ENCODE measurements at regions not wholly inside any gene's neighbourhood (a gene's known extent, or its start where the extent isn't known, plus 50 kb on each side); places are given as distances from the start of the nearest gene placed in this dataset.

DNA sequence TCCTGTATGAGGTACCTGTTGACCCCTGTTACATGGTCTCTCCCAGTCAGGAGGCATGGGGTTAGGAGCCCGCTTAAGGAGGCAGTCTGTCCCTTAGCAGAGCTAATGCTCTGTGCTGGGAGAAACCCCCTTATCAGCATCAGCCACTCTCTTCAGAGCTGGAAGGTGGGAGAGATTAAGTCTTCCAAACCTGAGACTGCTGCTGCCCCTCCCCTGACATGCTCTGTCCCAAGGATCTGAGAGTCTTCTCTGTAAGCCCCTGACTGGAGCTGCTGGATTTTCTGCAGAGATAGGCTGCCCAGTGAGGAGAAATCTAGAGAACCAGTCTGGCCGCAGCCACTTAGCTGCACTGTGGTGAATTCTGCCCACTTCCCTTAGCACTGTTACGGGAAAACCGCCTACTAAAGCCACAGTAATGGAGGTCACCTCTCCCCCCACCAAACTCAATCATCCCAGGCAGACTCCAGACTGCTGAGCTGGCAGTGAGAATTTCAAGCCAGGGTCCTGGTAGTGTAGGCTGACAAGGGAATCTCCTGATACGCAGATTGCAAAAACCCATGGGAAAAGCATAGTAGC is 222.3 kb downstream of the DDX3Y start:
- no peak overlapping the region for H3K4me3 ChIP-seq (ENCODE audit: low read depth, low read length)
- no peak for DNase-seq (ENCODE audit: low read depth)

DNA sequence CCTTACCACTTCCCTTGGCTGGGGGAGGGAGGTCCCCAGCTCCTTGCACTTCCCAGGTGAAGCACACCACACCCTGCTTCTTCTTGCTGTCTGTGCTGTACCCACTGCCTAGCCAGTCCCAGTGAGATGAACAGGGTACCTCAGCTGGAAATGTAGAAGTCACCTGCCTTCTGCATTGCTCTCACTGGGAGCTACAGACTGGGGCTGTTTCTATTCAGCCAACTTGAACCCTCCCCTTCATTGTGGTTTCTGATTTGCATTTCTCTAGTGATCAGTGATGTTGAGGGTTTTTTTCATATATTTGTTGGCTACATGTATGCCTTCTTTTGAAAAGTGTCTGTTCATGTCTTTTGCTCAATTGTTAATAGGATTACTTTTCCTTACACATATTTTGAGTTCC is 222.8 kb downstream of the DDX3Y start:
- no peak overlapping the region for H3K4me3 ChIP-seq (ENCODE audit: low read depth, low read length)

DNA sequence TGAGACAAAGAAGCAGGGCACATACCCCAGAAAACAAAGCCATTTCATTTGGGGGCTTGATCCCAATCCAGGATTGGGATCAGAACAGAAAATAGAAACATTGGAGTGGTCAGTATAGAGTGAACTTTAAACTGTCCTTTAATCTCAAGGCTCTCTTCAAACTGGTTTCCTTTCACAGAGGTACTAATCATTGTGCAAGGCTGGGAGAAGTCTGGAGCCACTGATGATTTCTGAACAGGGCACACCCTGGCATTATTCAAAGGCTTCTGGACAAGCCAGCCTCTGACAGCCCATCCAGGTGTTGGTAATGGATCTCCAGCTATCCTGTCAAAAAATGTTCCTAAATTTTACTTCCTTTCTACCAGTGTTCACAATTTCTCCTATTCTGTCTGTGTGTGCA is 244.5 kb downstream of the DDX3Y start:
- peak overlapping the region; percentile 18 for H3K4me3 ChIP-seq (ENCODE audit: low read depth, low read length)
- DNase-seq (ENCODE audit: low read depth), result no peak

More for the DNA sequence above, 222.8 kb downstream of the DDX3Y start:
- DNase-seq (ENCODE audit: low read depth), result no peak

DNA sequence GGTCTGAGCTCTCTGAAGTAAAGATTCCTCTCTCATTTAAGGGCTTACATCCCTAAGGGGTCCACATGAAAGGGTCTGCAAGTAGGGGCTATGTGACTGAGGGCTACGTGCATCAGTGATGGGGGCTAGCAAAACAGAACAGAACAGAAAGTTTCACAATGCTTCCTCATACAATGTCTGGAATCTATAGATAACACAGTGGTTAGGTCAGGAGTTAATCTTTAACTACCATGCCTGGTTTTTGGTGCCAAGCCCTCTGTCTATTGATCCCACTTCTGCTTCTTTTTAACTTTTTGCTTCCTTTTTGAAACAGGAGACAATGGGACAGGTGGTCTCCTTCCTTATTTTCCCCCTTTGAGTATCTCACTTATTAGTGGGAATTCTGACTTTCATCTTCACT is 263.0 kb downstream of the DDX3Y start:
- no peak for DNase-seq (ENCODE audit: low read depth)
- H3K4me3 ChIP-seq (ENCODE audit: low read depth, low read length), result no peak overlapping the region

DNA sequence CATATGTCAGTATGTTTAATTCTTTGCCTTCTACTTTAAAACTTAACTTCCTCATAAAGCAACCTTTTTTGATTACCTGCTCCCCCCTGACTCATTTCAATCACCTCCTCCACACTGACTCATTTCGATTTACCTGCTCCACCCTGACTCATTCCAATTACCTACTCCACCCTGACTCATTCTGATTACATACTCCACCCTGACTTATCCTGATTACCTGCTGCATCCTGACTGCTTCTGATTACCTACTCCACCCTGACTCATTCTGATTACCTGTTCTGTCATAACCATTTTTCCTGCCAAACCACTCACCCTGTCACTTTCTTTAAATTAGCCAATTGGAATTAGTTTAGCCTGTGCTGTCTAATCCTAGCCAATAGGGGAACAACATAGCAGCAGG is 263.6 kb downstream of the DDX3Y start:
- H3K4me3 ChIP-seq (ENCODE audit: low read depth, low read length), result no peak overlapping the region
- DNase-seq (ENCODE audit: low read depth), result no peak
